DMS153 treated with DMSO at 0.1 percent for 48 hours (cell line): ENCODE measurements at regions not wholly inside any gene's neighbourhood (a gene's known extent, or its start where the extent isn't known, plus 50 kb on each side); places are given as distances from the start of the nearest gene placed in this dataset.
A peak's percentile ranks its signal among the peaks of the same experiment; 100 is the strongest.
"Not testable (repeated sequence)": the region's sequence is repeated elsewhere in the genome, so short reads cannot be mapped to it uniquely, and the experiment has no call there.

ENCODE experiments used
- DNase-seq: peaks from one replicate; lab custom pipeline; 2025; ENCODE audit not compliant: unreplicated experiment; lab: John Stamatoyannopoulos, UW

GRCh38 chr9:135397142-135397541 lies 82.4 kb upstream of the PPP1R26 start:
- DNase-seq = no peak

GRCh38 chr9:135399000-135399649 lies 80.5 kb upstream of the PPP1R26 start:
- DNase-seq = no peak

DNA sequence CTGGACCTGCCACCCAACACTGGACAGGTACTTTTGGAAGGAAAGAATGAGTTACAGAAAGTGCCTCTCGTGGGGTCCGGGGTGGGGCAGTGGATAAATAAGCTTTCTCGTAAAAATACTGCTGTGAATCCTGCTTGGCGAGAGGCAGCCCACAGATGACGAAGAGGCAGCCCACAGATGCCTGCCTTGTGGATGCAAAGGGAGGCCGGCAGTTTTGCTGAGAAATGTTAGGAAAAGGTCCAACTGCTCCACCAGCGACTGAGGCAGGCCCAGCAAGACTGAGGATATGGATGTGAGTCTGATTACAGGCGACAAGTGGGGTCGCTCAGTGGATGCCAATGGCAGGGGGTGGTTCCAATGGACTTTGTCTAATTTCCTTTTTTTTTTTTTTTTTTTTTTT lies 79.1 kb upstream of the PPP1R26 start:
- no peak for DNase-seq

- no peak for DNase-seq
Observed at GRCh38 chr9:135401218-135401617, 78.4 kb upstream of the PPP1R26 start.

DNA sequence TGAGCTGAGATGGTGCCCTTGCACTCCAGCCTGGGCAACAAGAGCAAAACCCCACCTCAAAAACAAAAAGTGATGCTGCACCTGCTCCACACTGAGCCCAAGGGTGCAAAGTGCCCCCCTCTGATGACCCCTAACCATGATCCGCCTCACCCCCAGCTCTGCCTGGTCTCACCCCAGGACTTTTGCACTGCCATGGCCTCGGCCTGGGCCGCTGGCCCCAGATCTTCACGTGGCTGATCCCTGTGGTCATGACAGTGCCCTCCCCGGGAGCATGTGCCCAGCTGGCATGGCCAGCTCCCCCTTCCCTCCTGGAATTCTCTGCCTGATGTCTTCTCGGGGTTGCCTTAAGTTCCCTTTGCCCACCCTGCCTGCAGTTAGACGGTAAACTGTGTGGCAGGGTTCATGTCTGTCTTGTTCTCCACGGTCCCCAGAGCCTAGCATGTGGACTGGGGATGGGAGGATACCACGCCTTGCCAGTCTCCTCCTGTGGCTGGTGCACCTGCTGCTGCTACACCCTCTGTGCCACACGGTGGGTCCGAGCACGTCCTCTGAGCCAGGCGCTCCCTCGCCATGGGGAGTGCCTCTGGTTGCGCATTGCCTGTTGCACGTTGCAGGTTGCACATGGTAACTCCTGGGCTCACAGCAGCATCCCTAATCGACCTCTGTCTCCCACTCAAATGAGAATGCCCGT lies 77.4 kb upstream of the PPP1R26 start:
- no peak for DNase-seq

- no peak for DNase-seq
Observed at GRCh38 chr9:135402739-135403695, 76.6 kb upstream of the PPP1R26 start.

GRCh38 chr9:135403733-135404450 lies 75.7 kb upstream of the PPP1R26 start:
- no peak for DNase-seq

- no peak for DNase-seq
Observed at GRCh38 chr9:135404451-135405144, 75.0 kb upstream of the PPP1R26 start.

DNA sequence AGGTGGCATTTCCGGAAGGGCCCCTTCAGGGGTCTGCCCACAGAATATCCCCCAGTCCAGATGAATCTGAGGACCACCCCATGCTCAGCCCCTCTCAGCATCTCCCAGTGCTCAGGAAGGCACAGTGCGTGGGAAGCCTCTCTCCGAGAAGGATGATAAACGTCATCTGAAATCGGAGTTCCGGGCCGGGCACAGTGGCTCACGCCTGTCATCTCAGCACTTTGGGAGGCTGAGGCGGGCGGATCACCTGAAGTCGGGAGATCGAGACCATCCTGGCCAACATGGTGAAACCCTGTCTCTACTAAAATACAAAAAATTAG lies 74.5 kb upstream of the PPP1R26 start:
- DNase-seq = not testable (repeated sequence)

DNA sequence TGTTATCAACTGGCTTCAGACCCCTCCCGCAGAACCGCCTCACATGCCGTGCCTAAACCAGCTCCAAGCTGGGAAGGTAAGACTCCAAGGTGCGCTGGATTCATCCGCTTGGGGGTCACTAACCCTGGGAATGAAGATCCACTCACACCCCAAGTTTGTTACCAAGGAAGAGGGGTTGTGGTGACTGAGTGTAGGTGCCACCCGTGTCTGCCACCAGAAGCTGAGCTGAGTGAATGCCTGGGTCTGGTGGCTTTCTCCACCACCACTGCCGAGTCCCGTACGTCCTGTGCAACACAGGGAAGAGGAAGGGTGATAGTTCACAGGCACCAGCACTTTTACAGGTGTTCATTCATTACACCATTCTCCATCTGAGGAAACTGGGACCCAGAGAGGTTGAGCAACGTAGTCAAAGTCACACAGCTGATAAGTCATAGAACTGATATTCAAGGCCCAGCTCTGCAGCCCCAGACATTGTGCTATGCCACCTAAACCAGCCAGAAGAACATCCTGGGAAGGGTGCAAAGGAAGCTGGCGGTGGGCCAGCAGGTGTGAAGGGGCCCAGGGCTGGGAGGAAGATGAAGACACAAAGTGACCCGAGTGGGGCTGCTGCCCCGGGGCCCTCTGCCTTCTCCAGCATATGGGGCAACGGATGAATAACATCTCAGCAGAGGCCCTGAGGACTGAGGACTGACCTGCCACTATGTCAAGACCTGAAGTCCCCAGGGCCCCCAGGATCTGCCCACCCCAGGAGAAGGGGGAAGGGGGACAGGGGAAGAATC lies 70.9 kb upstream of the PPP1R26 start:
- DNase-seq = no peak

DNA sequence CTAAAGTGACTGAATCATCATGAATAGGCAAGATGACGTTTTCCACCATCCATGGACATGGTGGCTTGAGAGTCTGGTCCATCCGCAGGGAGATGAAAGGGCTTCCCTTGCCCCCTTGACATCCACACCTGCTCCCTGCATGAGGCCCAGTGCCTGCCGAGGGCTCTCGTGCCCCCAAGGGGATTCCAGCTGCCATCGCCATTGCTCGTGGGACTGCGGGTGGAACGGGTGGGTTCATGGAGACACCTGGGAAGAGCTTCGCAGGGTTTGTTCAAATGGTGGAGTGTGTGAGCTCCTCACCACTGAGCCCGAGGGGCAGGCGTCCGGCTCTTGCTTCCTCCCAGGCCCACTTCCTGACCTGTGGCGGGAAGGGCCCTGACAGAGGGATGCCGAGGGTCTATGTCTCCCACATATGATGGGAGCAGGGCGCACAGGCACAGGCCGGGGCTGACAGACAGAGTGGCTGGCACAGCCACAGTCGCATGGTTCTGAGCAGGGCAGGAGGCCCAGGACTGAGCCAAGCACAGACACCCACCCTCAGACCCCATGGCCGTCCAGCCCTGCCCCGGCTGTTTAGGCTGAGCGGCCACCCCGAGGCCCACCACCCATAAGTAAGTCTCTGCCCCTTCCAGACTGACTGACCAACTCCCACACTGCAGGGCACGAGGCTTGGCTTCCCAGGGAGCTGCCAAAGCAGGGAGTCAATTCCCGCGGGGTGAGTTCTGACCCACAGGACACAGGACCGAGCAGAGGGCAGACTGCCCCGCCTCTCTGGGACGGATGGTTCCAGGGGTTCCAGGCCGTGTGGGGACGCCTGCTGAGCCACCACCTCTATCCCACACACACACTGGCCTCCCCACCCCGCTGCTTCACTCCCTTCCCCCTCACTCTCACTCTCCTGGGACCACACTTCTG lies 70.0 kb upstream of the PPP1R26 start:
- no peak for DNase-seq

GRCh38 chr9:135410421-135410820 lies 69.2 kb upstream of the PPP1R26 start:
- no peak for DNase-seq

DNA sequence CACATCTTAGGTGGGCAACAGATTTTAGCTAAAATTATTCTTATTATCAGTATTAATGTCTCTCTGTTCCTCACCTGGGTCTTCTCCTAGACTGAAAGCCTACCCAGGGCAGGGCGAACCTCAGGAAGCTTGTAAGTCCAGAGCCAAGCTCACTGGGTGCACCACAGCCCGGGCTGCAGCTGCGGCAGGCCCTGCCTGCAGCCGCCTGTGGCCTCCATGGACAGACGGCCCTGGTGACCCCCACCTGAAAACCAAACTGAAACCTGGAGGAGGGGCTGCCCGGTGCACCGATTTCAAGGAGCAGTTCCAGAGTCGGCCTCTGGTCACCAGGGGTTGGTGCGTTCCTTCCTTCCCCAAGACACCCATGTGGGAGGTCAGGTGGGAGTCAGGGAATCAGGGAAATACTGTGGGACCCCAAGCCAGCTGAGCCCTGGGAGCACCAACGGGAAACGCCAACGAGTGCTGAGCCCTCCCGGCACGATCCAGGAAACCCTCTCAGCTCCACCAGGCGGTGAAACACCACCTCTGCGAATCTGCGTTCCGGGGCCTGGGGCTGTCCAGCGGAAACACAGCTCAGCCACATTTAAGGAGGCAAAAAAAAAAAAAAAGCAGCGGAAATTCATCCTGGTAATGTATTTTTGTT lies 68.6 kb upstream of the PPP1R26 start:
- no peak for DNase-seq

- not testable (repeated sequence) for DNase-seq
Observed at GRCh38 chr9:135411605-135412004, 68.0 kb upstream of the PPP1R26 start.

DNA sequence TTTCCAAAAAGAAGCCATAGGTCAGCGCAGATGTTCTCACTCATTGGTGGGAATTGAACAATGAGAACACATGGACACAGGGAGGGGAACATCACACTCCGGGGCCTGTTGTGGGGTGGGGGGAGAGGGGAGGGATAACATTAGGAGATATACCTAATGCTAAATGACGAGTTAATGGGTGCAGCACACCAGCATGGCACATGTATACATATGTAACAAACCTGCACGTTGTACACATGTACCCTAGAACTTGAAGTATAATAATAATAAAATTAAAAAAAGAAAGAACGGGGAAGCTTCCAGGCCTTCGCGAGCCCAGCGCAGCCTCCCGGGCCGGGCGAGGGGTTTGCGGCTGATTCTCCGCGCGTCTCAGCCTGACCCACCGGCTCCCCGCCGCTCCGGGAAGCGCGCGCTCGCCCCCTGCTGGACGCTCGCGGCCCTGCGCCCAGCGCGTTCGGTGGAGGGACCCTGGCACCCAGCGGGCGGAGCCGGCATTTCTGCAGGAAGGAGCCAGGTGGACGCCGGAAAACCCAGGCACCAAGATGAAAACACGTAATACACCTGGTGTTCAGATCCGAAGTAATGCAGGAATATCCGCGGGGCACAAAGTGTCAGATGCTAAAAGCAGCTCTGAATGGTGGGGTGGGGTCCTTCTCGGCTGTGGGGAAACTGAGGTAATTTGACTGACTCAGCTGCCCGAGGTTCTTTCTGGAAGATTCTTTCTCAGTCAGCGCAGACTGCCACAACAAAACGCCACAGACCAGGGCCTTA lies 67.1 kb upstream of the PPP1R26 start:
- peak; percentile 71 for DNase-seq

DNA sequence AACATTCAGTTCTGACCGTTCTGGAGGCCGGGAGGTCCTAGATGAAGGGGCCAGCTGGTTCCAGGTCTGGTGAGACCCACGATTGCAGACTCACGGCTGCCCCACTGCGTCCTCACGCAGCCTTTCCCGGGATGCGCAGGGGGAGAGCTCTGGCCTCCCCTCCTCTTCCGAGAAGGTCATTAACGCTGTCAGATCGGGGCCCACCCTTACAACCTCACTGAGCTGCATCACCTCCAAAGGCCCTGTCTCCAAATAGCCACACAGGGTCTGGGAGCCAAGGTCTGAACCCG lies 66.6 kb upstream of the PPP1R26 start:
- no peak for DNase-seq

DNA sequence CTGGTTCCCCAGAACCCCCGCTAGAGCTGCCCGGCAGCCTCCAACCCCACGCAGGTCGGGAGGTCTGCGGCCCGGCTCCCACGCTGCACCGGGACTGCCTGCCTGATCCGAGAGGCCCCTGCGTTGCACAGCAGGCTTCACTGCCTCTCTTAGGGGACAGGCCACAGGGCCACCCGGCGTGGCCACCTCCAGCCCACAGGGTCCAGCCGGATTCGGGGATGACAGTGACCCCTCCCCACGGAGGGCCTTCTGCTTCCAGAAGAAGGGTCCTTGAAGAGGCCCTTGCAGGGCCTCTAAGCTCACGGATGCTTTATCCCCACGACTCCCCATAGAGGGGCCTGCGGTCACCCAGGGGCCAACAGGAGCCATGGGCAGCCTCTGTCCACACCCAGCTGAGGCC lies 66.1 kb upstream of the PPP1R26 start:
- no peak for DNase-seq

DNA sequence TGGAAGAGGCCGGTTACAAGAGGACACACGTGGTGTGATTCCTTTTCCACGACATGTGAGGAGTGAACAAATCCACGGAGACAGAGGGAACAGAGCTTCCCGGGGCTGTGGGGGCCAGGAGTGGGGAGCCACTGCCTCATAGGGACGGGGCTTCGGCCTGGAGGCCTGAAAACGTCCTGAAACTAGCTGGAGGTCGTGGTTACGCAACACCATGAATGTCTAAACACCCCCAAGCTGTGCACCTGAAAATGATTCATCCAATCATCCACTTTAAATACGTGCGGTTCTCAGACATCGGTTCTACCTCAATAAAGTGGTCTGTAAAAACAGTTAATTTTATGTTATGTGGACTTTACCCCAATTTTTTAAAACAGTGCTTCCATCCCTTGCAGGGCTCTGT lies 65.3 kb upstream of the PPP1R26 start:
- DNase-seq = no peak
